B cell (primary cell): ENCODE measurements at regions not wholly inside any gene's neighbourhood (a gene's known extent, or its start where the extent isn't known, plus 50 kb on each side); places are given as distances from the start of the nearest gene placed in this dataset.

ENCODE experiments used
- ATAC-seq: fragments of 200-7000 bp; cut with Tn5 transposase; one replicate; pipeline ENCODE4 v1.10.0; 2021; ENCODE audit warnings: low read depth, mild to moderate bottlenecking, moderate number of reproducible peaks, moderate library complexity
- CTCF ChIA-PET: fragments of 350-600 bp; sonication (Branson Sonifier 250); formaldehyde crosslinking; loops from one replicate; lab custom pipeline; 2021; ENCODE audit warnings: antibody characterized with exemption, inconsistent platforms; lab: Charles Lee
- POLR2A ChIA-PET: fragments of 350-600 bp; sonication (Branson Sonifier 250); formaldehyde crosslinking; loops from one replicate; lab custom pipeline; 2021; ENCODE audit warnings: antibody characterized with exemption; lab: Charles Lee
- DNase-seq: peaks from one replicate; pipeline ENCODE4 v3.0.0; 2013
- H2AFZ ChIP-seq: 2 replicates; pipeline ENCODE4 v1.6.1; 2012; ENCODE audit warnings: mild to moderate bottlenecking, low read depth, low read length; ENCODE audit not compliant: insufficient read depth, poor library complexity, severe bottlenecking
- H3K27ac ChIP-seq, 2 donors: 1 replicate in 1 of 2; 2 replicates in 1 of 2; pipeline ENCODE4 v1.5.1; 2012 to 2013; ENCODE audit warnings: low read length in 2 of 2, mild to moderate bottlenecking in 2 of 2, moderate library complexity in 1 of 2
- H3K27me3 ChIP-seq, 4 experiments: fragments of 200-600 bp in 1 of 4; sonication (generic) in 1 of 4; replicated peaks in 1 of 4; 1 replicate in 2 of 4; 2 replicates in 2 of 4; pipeline versions ENCODE4 v1.6.1 to v1.7.0; 2013 to 2016; ENCODE audit warnings: low read length in 3 of 4, mild to moderate bottlenecking in 2 of 4, mixed read lengths in 1 of 4, moderate library complexity in 1 of 4; ENCODE audit not compliant: insufficient read depth in 4 of 4, control insufficient read depth in 3 of 4; ENCODE audit errors: control extremely low read depth in 1 of 4
- H3K36me3 ChIP-seq, 2 experiments: replicated peaks in 1 of 2; 1 replicate in 1 of 2; 2 replicates in 1 of 2; pipeline versions ENCODE4 v1.6.1 to v1.7.1; 2013; ENCODE audit warnings: low read length in 1 of 2; ENCODE audit not compliant: insufficient read depth in 2 of 2, control insufficient read depth in 1 of 2; ENCODE audit errors: control extremely low read depth in 1 of 2, extremely low read depth in 1 of 2
- H3K4me1 ChIP-seq, 2 donors: fragments of 200-600 bp in 1 of 2; sonication (generic) in 1 of 2; 1 replicate in 1 of 2; 2 replicates in 1 of 2; pipeline versions ENCODE4 v1.5.1 to v1.6.1; 2013 to 2017; ENCODE audit warnings: low read length in 2 of 2; ENCODE audit not compliant: control insufficient read depth in 2 of 2, insufficient read depth in 2 of 2
- H3K4me2 ChIP-seq: replicated peaks from 2 replicates; pipeline ENCODE3; 2012; ENCODE audit warnings: mild to moderate bottlenecking, low read depth, low read length; ENCODE audit not compliant: poor library complexity, severe bottlenecking
- H3K4me3 ChIP-seq, 5 experiments: fragments of 200-600 bp in 1 of 5; sonication (generic) in 1 of 5; 1 replicate in 3 of 5; 2 replicates in 2 of 5; pipeline versions ENCODE4 v1.5.1 to v1.7.0; 2011 to 2016; ENCODE audit warnings: low read length in 4 of 5, mild to moderate bottlenecking in 4 of 5, low read depth in 2 of 5, control low read depth in 1 of 5, moderate library complexity in 1 of 5; ENCODE audit not compliant: insufficient read depth in 1 of 5; ENCODE audit errors: control extremely low read depth in 1 of 5, extremely low read depth in 1 of 5
- H3K79me2 ChIP-seq: fragments of 200-600 bp; sonication (generic); one replicate; pipeline ENCODE4 v1.6.0; 2016; ENCODE audit warnings: low read length; ENCODE audit not compliant: control insufficient read depth, insufficient read depth
- H3K9ac ChIP-seq: fragments of 200-600 bp; sonication (generic); 2 replicates; pipeline ENCODE4 v1.6.1; 2017; ENCODE audit warnings: mild to moderate bottlenecking, low read length, moderate library complexity
- H3K9me3 ChIP-seq, 3 donors: one replicate each; pipeline versions ENCODE4 v1.6.1 to v1.7.1; 2013; ENCODE audit warnings: low read length in 2 of 3; ENCODE audit not compliant: control insufficient read depth in 2 of 3, insufficient read depth in 1 of 3; ENCODE audit errors: control extremely low read depth in 1 of 3
- H4K20me1 ChIP-seq: 2 replicates; pipeline ENCODE4 v1.6.0; 2012; ENCODE audit warnings: mild to moderate bottlenecking, low read length; ENCODE audit not compliant: insufficient read depth, control insufficient read depth, poor library complexity, severe bottlenecking
- H3K27ac Mint-ChIP-seq: one replicate; pipeline ENCODE4 v1.8.0; 2021; ENCODE audit warnings: mixed read lengths
- H3K27me3 Mint-ChIP-seq: one replicate; pipeline ENCODE4 v1.8.0; 2021; ENCODE audit warnings: mixed read lengths
- H3K4me1 Mint-ChIP-seq: one replicate; pipeline ENCODE4 v1.8.0; 2021; ENCODE audit warnings: mixed read lengths
- H3K4me3 Mint-ChIP-seq: one replicate; pipeline ENCODE4 v1.8.0; 2021; ENCODE audit warnings: mixed read lengths
- H3K9me3 Mint-ChIP-seq: one replicate; pipeline ENCODE4 v1.8.0; 2022; ENCODE audit warnings: mixed read lengths; ENCODE audit not compliant: insufficient read depth
- CTCF ChIP-seq: fragments of 200-600 bp; IDR thresholded peaks from one replicate; pipeline ENCODE4 v1.8.0; 2022; ENCODE audit warnings: antibody characterized with exemption, mild to moderate bottlenecking
- EZH2 ChIP-seq: IDR thresholded peaks from 2 replicates; pipeline ENCODE4 v1.6.1; 2012; ENCODE audit warnings: borderline replicate concordance, low read depth, mild to moderate bottlenecking, moderate library complexity, low read length; ENCODE audit not compliant: insufficient read depth, poor library complexity, severe bottlenecking
- WGBS: methylation state at CpG from one replicate; pipeline ENCODE4 v1.1.5; 2013; ENCODE audit warnings: missing lambda C conversion rate; ENCODE audit not compliant: insufficient coverage; 5-methylcytosine and 5-hydroxymethylcytosine counted together
- intact Hi-C: fragments of 100-400 bp; cut with micrococcal nuclease; formaldehyde crosslinking; loops from one replicate; pipeline ENCODE4 v1.10.0; 2022

- Histone ChIP-seq H2AFZ (no peak overlapping the region), H3K79me2 (no peaks in the 10 kb centered on the region), H4K20me1 (no peaks in the 10 kb centered on the region), H3K9ac (no peak overlapping the region), H3K36me3 (no peaks in the 10 kb centered on the region), H3K27me3 (no peaks in the 10 kb centered on the region), H3K4me2 (no peak overlapping the region), H3K4me3 (no peak overlapping the region), H3K4me1 (no peaks in the 10 kb centered on the region), H3K9me3 (no peaks in the 10 kb centered on the region), H3K27ac (no peak overlapping the region)
- ChIA-PET CTCF (no interaction called here), POLR2A (no interaction called here)
- intact Hi-C loops, result no loop called here
- 95% methylated on average over 3 of the region's 3 CpGs for WGBS
- no peak for DNase-seq
- H3K4me3 Mint-ChIP-seq, result no peak overlapping the region
- ATAC-seq, result no peak
- H3K4me1 Mint-ChIP-seq, result no peaks in the 10 kb centered on the region
- no peak overlapping the region for H3K27ac Mint-ChIP-seq
- TF ChIP-seq EZH2 (no peak), CTCF (no peak)
- H3K9me3 Mint-ChIP-seq, result no peaks in the 10 kb centered on the region
- peaks cover 7% of the 10 kb centered on the region for H3K27me3 Mint-ChIP-seq
Observed at GRCh38 chr11:25953006-25953405, 378.9 kb upstream of the ANO3 start.

GRCh38 chr11:25958045-25958444, 373.9 kb upstream of the ANO3 start:
- Histone ChIP-seq H2AFZ (no peak overlapping the region), H3K27ac (no peak overlapping the region), H3K27me3 (no peaks in the 10 kb centered on the region), H3K36me3 (no peaks in the 10 kb centered on the region), H3K4me3 (no peak overlapping the region), H4K20me1 (no peaks in the 10 kb centered on the region), H3K9ac (no peak overlapping the region), H3K4me2 (no peak overlapping the region), H3K9me3 (no peaks in the 10 kb centered on the region), H3K4me1 (no peaks in the 10 kb centered on the region), H3K79me2 (no peaks in the 10 kb centered on the region)
- Mint-ChIP-seq H3K27ac (no peak overlapping the region), H3K4me3 (no peak overlapping the region), H3K9me3 (no peaks in the 10 kb centered on the region), H3K27me3 (peaks cover 3% of the 10 kb centered on the region), H3K4me1 (no peaks in the 10 kb centered on the region)
- no CpG with 5 or more reads among the region's 4 CpGs for WGBS
- POLR2A ChIA-PET, result no interaction called here
- CTCF ChIA-PET, result interaction anchor here (1.4 to 1.6 kb wide), 2 partner anchors 9 to 24 kb away, joined by 4 to 5 read pairs; no protein-coding TSS in a partner anchor
- intact Hi-C loops, result no loop called here
- TF ChIP-seq EZH2 (no peak), CTCF (no peak)
- ATAC-seq (no peak), DNase-seq (no peak)
